OCI-LY3 (cell line): ENCODE measurements at regions not wholly inside any gene's neighbourhood (a gene's known extent, or its start where the extent isn't known, plus 50 kb on each side); places are given as distances from the start of the nearest gene placed in this dataset.

Experiments used
- H2AFZ ChIP-seq: fragments of 200-600, 300-600 bp; shearing (Covaris generic); 2 replicates; pipeline ENCODE4 v1.6.0; 2014; ENCODE audit warnings: antibody characterized with exemption, low read depth, low read length
- H3K27ac ChIP-seq: fragments of 200-600, 300-600 bp; sonication (generic); 2 replicates; pipeline ENCODE4 v1.5.1; 2014; ENCODE audit warnings: mild to moderate bottlenecking, low read length, moderate library complexity, mixed read lengths
- H3K27me3 ChIP-seq: fragments of 200-600, 300-600 bp; sonication (generic); 2 replicates; pipeline ENCODE4 v1.6.1; 2014; ENCODE audit warnings: low read depth, low read length, mixed read lengths
- H3K36me3 ChIP-seq: fragments of 200-600, 300-600 bp; sonication (generic); replicated peaks from 2 replicates; pipeline ENCODE3; 2014; ENCODE audit warnings: low read depth, low read length, mixed read lengths
- H3K4me1 ChIP-seq: fragments of 300-600, 200-600 bp; sonication (generic); 2 replicates; pipeline ENCODE4 v1.6.1; 2014; ENCODE audit warnings: low read length, mixed read lengths
- H3K4me2 ChIP-seq: fragments of 200-600, 300-600 bp; sonication (generic); 2 replicates; pipeline ENCODE4 v1.6.1; 2014; ENCODE audit warnings: low read length, mixed read lengths
- H3K4me3 ChIP-seq: fragments of 300-600, 200-600 bp; sonication (generic); 2 replicates; pipeline ENCODE4 v1.5.1; 2014; ENCODE audit warnings: antibody characterized with exemption, mild to moderate bottlenecking, low read length, moderate library complexity
- H3K79me2 ChIP-seq: fragments of 300-600, 200-600 bp; shearing (Covaris generic); 2 replicates; pipeline ENCODE4 v1.6.1; 2014; ENCODE audit warnings: mild to moderate bottlenecking, low read length, mixed read lengths
- H3K9ac ChIP-seq: fragments of 300-600, 200-600 bp; shearing (Covaris generic); 2 replicates; pipeline ENCODE4 v1.6.0; 2014; ENCODE audit warnings: mild to moderate bottlenecking, low read length, moderate library complexity
- H3K9me3 ChIP-seq: fragments of 200-600, 300-600 bp; shearing (Covaris generic); 2 replicates; pipeline ENCODE4 v1.6.1; 2014; ENCODE audit warnings: low read length, mixed read lengths; ENCODE audit not compliant: insufficient read depth
- H4K20me1 ChIP-seq: fragments of 200-600, 300-600 bp; sonication (generic); 2 replicates; pipeline ENCODE4 v1.6.1; 2016; ENCODE audit warnings: low read length, mixed read lengths; ENCODE audit not compliant: insufficient read depth
- CTCF ChIP-seq: fragments of 200-600, 300-600 bp; sonication (generic); IDR thresholded peaks from 2 replicates; pipeline ENCODE4 v1.5.1; 2014; ENCODE audit warnings: antibody characterized with exemption, low read length, low read depth
- EZH2phosphoT487 ChIP-seq: fragments of 200-600 bp; shearing (Covaris generic); IDR thresholded peaks from 2 replicates; pipeline ENCODE4 v1.6.1; 2018; ENCODE audit warnings: antibody characterized with exemption, mixed run types, low read depth

GRCh38 chr1:194889310-194889709, 1702.9 kb upstream of the B3GALT2 start:
- no peak overlapping the region for H3K4me2 ChIP-seq
- TF ChIP-seq EZH2phosphoT487 (no peak), CTCF (no peak)

GRCh38 chr1:194870860-194871259, 1684.4 kb upstream of the B3GALT2 start:
- Histone ChIP-seq H3K9ac (no peak overlapping the region), H3K27ac (no peak overlapping the region), H3K4me1 (no peaks in the 10 kb centered on the region), H3K4me3 (no peak overlapping the region), H3K9me3 (no peaks in the 10 kb centered on the region), H4K20me1 (no peaks in the 10 kb centered on the region), H3K4me2 (no peak overlapping the region), H3K27me3 (no peaks in the 10 kb centered on the region), H2AFZ (no peak overlapping the region), H3K79me2 (no peaks in the 10 kb centered on the region), H3K36me3 (no peaks in the 10 kb centered on the region)
- TF ChIP-seq CTCF: peak; percentile 40
- TF ChIP-seq EZH2phosphoT487: no peak

More at GRCh38 chr1:194889310-194889709, 1702.9 kb upstream of the B3GALT2 start:
- no peaks in the 10 kb centered on the region for H3K9me3 ChIP-seq
- H3K27me3 ChIP-seq: no peaks in the 10 kb centered on the region
- no peak overlapping the region for H2AFZ ChIP-seq
- no peaks in the 10 kb centered on the region for H3K4me1 ChIP-seq
- H3K27ac ChIP-seq: no peak overlapping the region
- no peaks in the 10 kb centered on the region for H3K36me3 ChIP-seq
- H3K4me3 ChIP-seq: no peak overlapping the region
- H4K20me1 ChIP-seq: no peaks in the 10 kb centered on the region
- H3K79me2 ChIP-seq: no peaks in the 10 kb centered on the region
- no peak overlapping the region for H3K9ac ChIP-seq

GRCh38 chr1:194866153-194866552, 1679.7 kb upstream of the B3GALT2 start:
- no peak for TF ChIP-seq CTCF
- no peak for TF ChIP-seq EZH2phosphoT487
- no peaks in the 10 kb centered on the region for H3K4me1 ChIP-seq
- H3K9me3 ChIP-seq: no peaks in the 10 kb centered on the region
- no peaks in the 10 kb centered on the region for H4K20me1 ChIP-seq
- H3K4me3 ChIP-seq: no peak overlapping the region
- H3K27ac ChIP-seq: no peak overlapping the region
- H3K9ac ChIP-seq: no peak overlapping the region
- H3K27me3 ChIP-seq: no peaks in the 10 kb centered on the region
- H2AFZ ChIP-seq: no peak overlapping the region
- H3K79me2 ChIP-seq: no peaks in the 10 kb centered on the region
- H3K4me2 ChIP-seq: no peak overlapping the region
- H3K36me3 ChIP-seq: no peaks in the 10 kb centered on the region

GRCh38 chr1:194865383-194865782, 1679.0 kb upstream of the B3GALT2 start:
- Histone ChIP-seq H3K27me3 (no peaks in the 10 kb centered on the region), H3K4me3 (no peak overlapping the region), H3K9me3 (no peaks in the 10 kb centered on the region), H3K4me2 (no peak overlapping the region), H4K20me1 (no peaks in the 10 kb centered on the region), H2AFZ (0 out of 2 replicates have a peak overlapping the region, but pooled peaks have one; percentile 2), H3K79me2 (no peaks in the 10 kb centered on the region), H3K9ac (no peak overlapping the region), H3K4me1 (no peaks in the 10 kb centered on the region), H3K36me3 (no peaks in the 10 kb centered on the region), H3K27ac (no peak overlapping the region)
- TF ChIP-seq CTCF: no peak
